Astrocyte of the hippocampus (primary cell): ENCODE measurements at regions not wholly inside any gene's neighbourhood (a gene's known extent, or its start where the extent isn't known, plus 50 kb on each side); places are given as distances from the start of the nearest gene placed in this dataset.

ENCODE experiments used
- DNase-seq: peaks from one replicate; pipeline ENCODE4 v3.0.0; 2011; ENCODE audit warnings: low read depth, low spot score

DNA sequence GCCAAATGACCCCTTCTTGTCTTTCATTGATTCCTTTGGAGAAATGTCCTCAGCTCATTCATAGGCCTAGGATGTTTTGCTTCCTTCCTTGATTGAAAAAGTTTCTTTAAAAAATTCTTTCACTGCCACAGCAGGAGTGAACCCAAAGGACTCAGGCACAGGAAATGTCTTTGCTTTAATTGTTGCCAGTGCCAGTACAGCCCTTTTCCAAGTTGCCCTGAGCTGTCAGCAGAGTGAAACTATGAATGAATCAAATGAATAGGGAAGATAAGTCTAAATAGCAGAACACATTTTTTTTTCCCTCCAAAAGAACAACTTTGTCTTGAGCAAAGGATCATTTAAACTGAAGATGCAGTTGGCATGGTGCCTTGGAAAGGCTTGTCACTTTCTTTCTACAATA is 63.8 kb upstream of the SLC4A4 start:
- no peak for DNase-seq

DNA sequence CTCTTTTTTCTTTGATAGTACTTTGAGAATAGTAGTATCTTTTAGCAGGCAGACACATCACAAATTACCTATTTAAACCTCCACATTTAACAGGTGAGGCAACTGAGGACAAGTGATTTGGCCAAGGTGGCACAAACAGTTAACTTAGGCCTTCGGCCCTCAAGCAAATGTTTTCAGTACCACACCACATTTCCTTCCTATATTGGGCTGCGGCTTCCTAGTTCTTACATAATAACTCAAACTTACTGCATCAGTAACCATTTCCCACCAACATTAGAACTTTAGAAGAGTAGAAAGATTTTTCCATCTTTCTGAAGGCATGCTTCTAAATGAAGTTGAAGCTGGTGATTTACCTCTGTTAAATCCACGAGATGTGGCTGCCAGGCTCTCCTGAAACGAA is 63.2 kb upstream of the SLC4A4 start:
- no peak for DNase-seq

DNA sequence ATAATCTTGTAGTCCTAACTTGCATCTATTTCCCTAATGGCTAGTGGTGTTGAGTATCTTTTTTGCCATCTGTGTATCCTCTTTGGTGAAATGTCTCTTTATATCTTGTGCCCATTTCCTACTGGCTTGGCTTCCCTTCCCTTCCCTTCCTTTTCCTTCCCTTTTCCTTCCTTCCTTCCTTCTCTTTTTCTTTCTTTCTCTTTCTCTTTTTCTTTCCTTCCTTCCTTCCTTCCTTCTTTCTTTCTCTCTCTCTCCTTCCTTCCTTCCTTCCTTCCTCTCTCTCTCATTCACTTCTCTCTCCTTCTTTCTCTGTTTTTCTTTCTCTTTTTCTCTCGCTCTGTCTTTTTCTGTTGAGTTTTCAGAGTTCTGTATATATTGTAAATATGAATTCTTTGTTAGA is 61.5 kb upstream of the SLC4A4 start:
- no peak for DNase-seq

DNA sequence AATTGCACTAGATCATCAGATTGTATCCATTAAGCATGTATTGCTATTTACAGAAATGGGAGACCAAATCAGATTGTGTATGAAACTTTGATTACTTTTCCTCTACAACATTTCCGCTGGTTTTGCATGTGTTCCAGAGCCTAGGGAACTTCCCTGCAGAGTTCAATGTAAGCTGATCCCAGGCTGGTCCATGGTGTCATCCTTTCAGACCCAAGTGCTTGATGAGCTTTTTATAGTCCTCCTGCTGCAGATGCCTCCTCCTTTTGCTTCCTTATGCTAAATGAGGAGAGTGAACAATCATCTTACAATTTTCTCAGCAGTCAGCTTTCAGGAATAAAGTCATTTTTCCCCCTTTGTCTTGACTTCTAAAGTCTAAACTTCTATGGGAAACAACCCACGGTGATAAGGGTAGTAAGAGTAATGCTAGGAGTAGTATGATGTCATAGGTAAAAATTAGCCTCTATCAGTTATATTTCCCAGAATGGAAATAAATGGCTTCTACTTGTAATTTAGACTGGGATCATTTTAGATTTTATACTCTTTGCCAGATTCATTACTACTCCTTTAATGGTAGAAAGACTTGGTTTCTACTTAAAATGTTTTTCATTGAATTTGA is 55.1 kb upstream of the SLC4A4 start:
- DNase-seq = no peak

DNA sequence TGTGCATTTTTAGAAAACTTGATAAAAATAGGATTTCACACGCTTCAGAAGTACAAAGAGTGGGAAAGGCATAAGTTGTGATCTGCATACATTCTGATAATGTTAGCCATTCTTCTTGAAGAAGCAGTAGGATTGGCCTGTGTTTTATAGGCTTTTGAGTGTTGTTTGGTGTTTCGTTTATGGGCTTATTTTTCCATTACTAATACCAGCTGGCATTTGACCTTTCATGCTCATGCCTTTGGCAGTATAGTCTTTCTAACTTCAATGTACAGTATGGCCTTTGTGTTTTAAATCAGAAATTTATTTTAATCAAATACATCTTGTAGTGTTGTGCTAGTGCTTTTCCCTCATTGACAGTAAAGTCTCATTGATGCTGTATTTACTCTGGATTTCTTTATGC is 51.5 kb upstream of the SLC4A4 start:
- DNase-seq = no peak

DNA sequence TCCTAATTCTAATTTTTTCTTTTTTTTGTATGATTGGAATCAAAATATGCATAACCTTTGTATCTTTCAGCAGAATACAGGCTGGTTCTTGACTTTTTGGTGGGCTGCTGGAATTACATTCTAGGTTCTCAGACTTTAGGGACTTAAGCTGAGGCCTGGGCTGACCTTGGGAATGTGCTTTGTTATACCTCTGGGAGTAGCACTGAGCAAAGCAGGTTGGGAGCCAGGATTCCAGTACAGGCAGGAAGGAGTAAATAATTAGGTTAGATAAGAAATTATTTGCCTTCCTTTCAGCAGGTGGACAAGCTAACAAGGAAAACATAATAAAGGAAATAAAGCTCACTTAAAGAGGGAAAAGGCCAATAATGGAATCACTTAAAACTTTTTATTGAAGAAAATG is 49.9 kb upstream of the SLC4A4 start:
- no peak for DNase-seq
